ENCODE measurements at regions not wholly inside any gene's neighbourhood (a gene's known extent, or its start where the extent isn't known, plus 50 kb on each side); places are given as distances from the start of the nearest gene placed in this dataset.

DNA sequence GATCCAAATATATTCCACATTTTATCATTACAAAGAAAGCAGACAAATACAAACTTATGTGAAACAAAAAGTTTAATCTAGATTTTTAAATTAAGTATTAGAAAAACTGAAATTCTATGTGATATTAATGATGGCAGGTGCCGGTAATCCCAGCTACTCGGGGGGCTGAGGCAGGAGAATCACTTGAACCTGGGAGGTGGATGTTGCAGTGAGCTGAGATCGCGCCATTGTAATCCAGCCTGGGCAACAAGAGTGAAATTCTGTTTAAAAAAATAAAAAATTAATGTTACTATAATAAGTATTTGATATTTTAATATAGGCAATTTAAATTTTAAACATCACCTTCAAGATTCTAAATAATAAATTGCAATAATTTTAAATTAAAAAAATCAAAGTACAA is 400.6 kb downstream of the PABPC4L start:
- no peak overlapping the region for H3K4me3 ChIP-seq
- DNase-seq (no peak), ATAC-seq (ENCODE audit: low FRiP score in 2 of 2) (no peak)
- no peaks in the 10 kb centered on the region for H3K4me1 ChIP-seq
- H3K36me3 ChIP-seq, result no peaks in the 10 kb centered on the region
- no peak overlapping the region for H3K27ac ChIP-seq
- no peaks in the 10 kb centered on the region for H3K9me3 ChIP-seq
- H3K27me3 ChIP-seq, result no peaks in the 10 kb centered on the region
- WGBS, 2 donors, result 92 to 100% methylated on average over 4 of the region's 4 CpGs
- TF ChIP-seq EP300 (IDR thresholded peaks at IDR 0.05) (no peak), POLR2AphosphoS5 (IDR thresholded peaks at IDR 0.05) (no peak), POLR2A (IDR thresholded peaks at IDR 0.05) (no peak)
- TF ChIP-seq, protein P1, sequence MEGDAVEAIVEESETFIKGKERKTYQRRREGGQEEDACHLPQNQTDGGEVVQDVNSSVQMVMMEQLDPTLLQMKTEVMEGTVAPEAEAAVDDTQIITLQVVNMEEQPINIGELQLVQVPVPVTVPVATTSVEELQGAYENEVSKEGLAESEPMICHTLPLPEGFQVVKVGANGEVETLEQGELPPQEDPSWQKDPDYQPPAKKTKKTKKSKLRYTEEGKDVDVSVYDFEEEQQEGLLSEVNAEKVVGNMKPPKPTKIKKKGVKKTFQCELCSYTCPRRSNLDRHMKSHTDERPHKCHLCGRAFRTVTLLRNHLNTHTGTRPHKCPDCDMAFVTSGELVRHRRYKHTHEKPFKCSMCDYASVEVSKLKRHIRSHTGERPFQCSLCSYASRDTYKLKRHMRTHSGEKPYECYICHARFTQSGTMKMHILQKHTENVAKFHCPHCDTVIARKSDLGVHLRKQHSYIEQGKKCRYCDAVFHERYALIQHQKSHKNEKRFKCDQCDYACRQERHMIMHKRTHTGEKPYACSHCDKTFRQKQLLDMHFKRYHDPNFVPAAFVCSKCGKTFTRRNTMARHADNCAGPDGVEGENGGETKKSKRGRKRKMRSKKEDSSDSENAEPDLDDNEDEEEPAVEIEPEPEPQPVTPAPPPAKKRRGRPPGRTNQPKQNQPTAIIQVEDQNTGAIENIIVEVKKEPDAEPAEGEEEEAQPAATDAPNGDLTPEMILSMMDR (IDR thresholded peaks at IDR 0.05), result no peak

DNA sequence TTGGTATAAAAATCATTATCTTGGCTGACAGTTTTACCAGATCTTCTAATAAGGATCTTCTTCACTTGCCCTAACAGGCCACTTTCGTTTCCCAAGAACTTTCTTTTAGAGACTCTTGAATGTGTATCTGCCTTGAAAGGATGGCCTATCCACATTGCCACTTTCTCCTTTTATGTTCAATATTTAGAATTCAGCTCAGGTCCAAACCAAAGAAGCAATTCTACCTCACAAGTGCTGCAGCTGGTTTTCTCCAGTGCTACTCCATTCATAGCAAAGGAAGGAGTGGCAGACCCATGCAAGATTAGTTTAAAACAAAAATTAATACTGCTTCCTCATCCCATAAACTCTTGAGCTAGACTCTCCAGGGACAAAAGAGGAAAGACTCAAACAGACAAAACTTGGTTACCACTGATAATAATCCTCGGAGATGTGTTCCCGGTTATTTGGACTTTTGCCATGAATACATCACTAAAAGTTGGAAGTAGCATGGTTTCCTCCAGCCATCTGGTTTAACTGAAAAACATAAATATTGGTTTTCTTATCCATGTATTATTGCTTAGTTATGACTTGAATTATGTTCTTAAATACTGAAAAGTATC is 401.8 kb downstream of the PABPC4L start:
- no peak overlapping the region for H3K27ac ChIP-seq
- TF ChIP-seq, protein P1 (IDR thresholded peaks at IDR 0.05), result no peak
- TF ChIP-seq POLR2A (IDR thresholded peaks at IDR 0.05), result no peak
- no peak for TF ChIP-seq EP300 (IDR thresholded peaks at IDR 0.05)
- no peak for TF ChIP-seq POLR2AphosphoS5 (IDR thresholded peaks at IDR 0.05)
- ATAC-seq (ENCODE audit: low FRiP score in 2 of 2) (no peak), DNase-seq (no peak)
- H3K4me1 ChIP-seq, result no peaks in the 10 kb centered on the region
- H3K27me3 ChIP-seq, result no peaks in the 10 kb centered on the region
- H3K9me3 ChIP-seq, result no peaks in the 10 kb centered on the region
- no peak overlapping the region for H3K4me3 ChIP-seq
- WGBS, 2 donors, result 48 to 56% methylated on average over 3 of the region's 3 CpGs
- H3K36me3 ChIP-seq, result no peaks in the 10 kb centered on the region

DNA sequence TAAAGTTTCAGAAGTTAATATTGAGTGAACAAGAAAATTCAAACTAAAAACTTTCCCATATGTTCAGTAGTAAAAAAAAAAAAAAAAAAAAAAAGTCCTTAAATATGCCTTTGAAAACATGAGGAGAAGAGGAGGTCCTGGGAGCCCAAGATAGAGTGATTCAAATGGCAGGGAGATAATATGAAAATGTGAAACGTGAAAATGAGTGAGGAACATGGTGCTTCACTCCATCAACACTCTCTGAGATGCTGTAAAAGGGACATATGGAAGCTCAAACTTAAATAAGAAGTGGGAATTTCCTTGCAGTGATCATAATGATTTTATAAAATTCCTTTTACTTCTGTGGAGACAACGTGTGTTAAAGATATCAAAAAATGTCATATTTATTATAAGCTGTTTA is 423.9 kb downstream of the PABPC4L start:
- WGBS, 2 donors, result 61 to 70% methylated on average over 2 of the region's 2 CpGs
- no peak for ATAC-seq (ENCODE audit: low FRiP score in 2 of 2)

DNA sequence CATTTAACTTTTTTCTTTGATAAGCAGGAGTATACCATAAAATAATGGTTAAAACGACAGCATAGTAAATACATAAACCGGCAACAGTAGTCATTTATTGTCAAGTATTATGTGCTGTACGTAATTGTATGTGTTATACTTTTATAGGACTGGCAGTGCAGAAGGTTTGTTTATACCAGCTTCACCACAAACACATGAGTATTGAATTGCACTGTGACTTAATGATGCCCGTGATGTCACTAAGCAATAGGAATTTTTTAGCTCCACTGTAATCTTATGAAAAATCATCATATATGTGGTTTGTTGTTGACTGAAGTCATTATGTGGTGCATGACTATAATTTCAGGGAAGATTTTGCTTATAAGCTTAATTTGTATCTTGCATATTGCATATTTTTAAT is 424.6 kb downstream of the PABPC4L start:
- H3K4me3 ChIP-seq, result no peak overlapping the region
- ATAC-seq (ENCODE audit: low FRiP score in 2 of 2) (no peak), DNase-seq (no peak)
- H3K27ac ChIP-seq, result no peak overlapping the region
- no peaks in the 10 kb centered on the region for H3K36me3 ChIP-seq
- H3K27me3 ChIP-seq, result no peaks in the 10 kb centered on the region
- H3K9me3 ChIP-seq, result no peaks in the 10 kb centered on the region
- no peaks in the 10 kb centered on the region for H3K4me1 ChIP-seq
- TF ChIP-seq, protein P1 (IDR thresholded peaks at IDR 0.05), result no peak
- no peak for TF ChIP-seq POLR2A (IDR thresholded peaks at IDR 0.05)
- no peak for TF ChIP-seq EP300 (IDR thresholded peaks at IDR 0.05)
- TF ChIP-seq POLR2AphosphoS5 (IDR thresholded peaks at IDR 0.05), result no peak
- WGBS, 2 donors, result 87 to 89% methylated on average over 4 of the region's 4 CpGs

More for the DNA sequence above, 423.9 kb downstream of the PABPC4L start:
- H3K27ac ChIP-seq, result no peak overlapping the region
- no peaks in the 10 kb centered on the region for H3K27me3 ChIP-seq
- H3K4me3 ChIP-seq, result no peak overlapping the region
- no peaks in the 10 kb centered on the region for H3K4me1 ChIP-seq
- H3K9me3 ChIP-seq, result no peaks in the 10 kb centered on the region
- DNase-seq, result no peak
- no peaks in the 10 kb centered on the region for H3K36me3 ChIP-seq
- TF ChIP-seq POLR2AphosphoS5 (IDR thresholded peaks at IDR 0.05) (no peak), POLR2A (IDR thresholded peaks at IDR 0.05) (no peak), EP300 (IDR thresholded peaks at IDR 0.05) (no peak)
- TF ChIP-seq, protein P1 (IDR thresholded peaks at IDR 0.05), result no peak

DNA sequence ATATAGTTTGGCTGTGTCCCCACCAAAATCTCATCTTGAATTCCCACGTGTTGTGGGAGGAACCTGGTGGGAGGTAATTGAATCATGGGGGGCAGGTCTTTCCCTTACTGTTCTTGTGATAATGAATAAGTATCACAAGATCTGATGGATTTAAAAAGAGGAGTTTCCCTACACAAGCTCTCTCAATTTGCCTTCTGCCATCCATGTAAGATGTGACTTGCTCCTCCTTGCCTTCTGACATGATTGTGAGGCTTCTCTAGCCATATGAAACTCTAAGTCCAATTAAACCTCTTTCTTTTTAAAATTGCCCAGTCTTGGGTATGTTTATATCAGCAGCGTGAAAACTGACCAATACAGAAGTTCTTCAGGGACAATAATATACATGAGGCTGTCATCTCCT is 425.1 kb downstream of the PABPC4L start:
- 84% methylated on average over 2 of the region's 2 CpGs for WGBS, 2 donors
- TF ChIP-seq, protein P1 (IDR thresholded peaks at IDR 0.05), result no peak
- TF ChIP-seq EP300 (IDR thresholded peaks at IDR 0.05) (no peak), POLR2AphosphoS5 (IDR thresholded peaks at IDR 0.05) (no peak), POLR2A (IDR thresholded peaks at IDR 0.05) (no peak)
- H3K27ac ChIP-seq, result no peak overlapping the region
- H3K9me3 ChIP-seq, result no peaks in the 10 kb centered on the region
- DNase-seq, result no peak
- no peak for ATAC-seq (ENCODE audit: low FRiP score in 2 of 2)
- H3K4me1 ChIP-seq, result no peaks in the 10 kb centered on the region
- H3K27me3 ChIP-seq, result no peaks in the 10 kb centered on the region
- H3K4me3 ChIP-seq, result no peak overlapping the region
- H3K36me3 ChIP-seq, result no peaks in the 10 kb centered on the region

All from upper lobe of left lung (tissue), 6 donors.